ENCODE measurements at regions not wholly inside any gene's neighbourhood (a gene's known extent, or its start where the extent isn't known, plus 50 kb on each side); places are given as distances from the start of the nearest gene placed in this dataset.
"Not testable (repeated sequence)": the region's sequence is repeated elsewhere in the genome, so short reads cannot be mapped to it uniquely, and the experiment has no call there.

- DNase-seq = no peak
These were observed 133.2 kb upstream of the RFX3 start for GRCh38 chr9:3658964-3659363.

GRCh38 chr9:3656224-3656623 lies 130.4 kb upstream of the RFX3 start:
- DNase-seq = no peak

GRCh38 chr9:3650994-3651622 lies 125.3 kb upstream of the RFX3 start:
- DNase-seq = no peak

- DNase-seq = no peak
These were observed 123.0 kb upstream of the RFX3 start for GRCh38 chr9:3648722-3649246.

GRCh38 chr9:3648266-3648665 lies 122.5 kb upstream of the RFX3 start:
- DNase-seq = no peak

GRCh38 chr9:3647652-3648051 lies 121.9 kb upstream of the RFX3 start:
- DNase-seq = no peak

GRCh38 chr9:3646226-3646625 lies 120.4 kb upstream of the RFX3 start:
- no peak for DNase-seq

- not testable (repeated sequence) for DNase-seq
These were observed 116.3 kb upstream of the RFX3 start for GRCh38 chr9:3642075-3642474.

GRCh38 chr9:3629495-3629894 lies 103.7 kb upstream of the RFX3 start:
- DNase-seq = no peak

- DNase-seq = no peak
These were observed 102.4 kb upstream of the RFX3 start for GRCh38 chr9:3628239-3628638.

- DNase-seq = no peak
These were observed 82.2 kb upstream of the RFX3 start for GRCh38 chr9:3608011-3608410.

GRCh38 chr9:3600672-3601071 lies 74.9 kb upstream of the RFX3 start:
- no peak for DNase-seq

GRCh38 chr9:3597792-3598191 lies 72.0 kb upstream of the RFX3 start:
- no peak for DNase-seq

GRCh38 chr9:3586066-3586465 lies 60.3 kb upstream of the RFX3 start:
- DNase-seq = no peak

GRCh38 chr9:3585606-3586005 lies 59.8 kb upstream of the RFX3 start:
- DNase-seq = no peak

GRCh38 chr9:3578786-3579185 lies 53.0 kb upstream of the RFX3 start:
- no peak for DNase-seq

GRCh38 chr9:3576328-3576727 lies 50.5 kb upstream of the RFX3 start:
- DNase-seq = no peak

GRCh38 chr9:3575821-3576220 lies 50.0 kb upstream of the RFX3 start:
- DNase-seq = no peak
